Thymus (tissue), 11 donors: ENCODE measurements at regions not wholly inside any gene's neighbourhood (a gene's known extent, or its start where the extent isn't known, plus 50 kb on each side); places are given as distances from the start of the nearest gene placed in this dataset.

ENCODE experiments used
- DNase-seq, 9 donors: peaks; one replicate each; pipeline ENCODE4 v3.0.0-alpha.2; 2013; ENCODE audit warnings: low spot score in 9 of 9, low read depth in 6 of 9, missing footprints in 1 of 9
- H3K27ac ChIP-seq, 2 donors: one replicate each; pipeline ENCODE4 v1.5.1; 2013; ENCODE audit warnings: control low read depth in 1 of 2, low read depth in 1 of 2, low read length in 1 of 2, mild to moderate bottlenecking in 1 of 2, moderate library complexity in 1 of 2
- H3K27me3 ChIP-seq, 2 donors: one replicate each; pipeline ENCODE4 v1.5.1; 2013; ENCODE audit warnings: low read length in 1 of 2; ENCODE audit not compliant: control insufficient read depth in 2 of 2, insufficient read depth in 1 of 2
- H3K36me3 ChIP-seq, 2 donors: one replicate each; pipeline ENCODE4 v1.5.1; 2013; ENCODE audit warnings: low read length in 1 of 2, mild to moderate bottlenecking in 1 of 2, moderate library complexity in 1 of 2; ENCODE audit not compliant: control insufficient read depth in 2 of 2, insufficient read depth in 2 of 2
- H3K4me1 ChIP-seq, 2 donors: one replicate each; pipeline ENCODE4 v1.5.1; 2013; ENCODE audit warnings: low read length in 2 of 2; ENCODE audit not compliant: control insufficient read depth in 2 of 2, insufficient read depth in 2 of 2
- H3K4me3 ChIP-seq, 2 donors: one replicate each; pipeline ENCODE4 v1.5.1; 2013; ENCODE audit warnings: low read length in 2 of 2, control low read depth in 1 of 2, mild to moderate bottlenecking in 1 of 2
- H3K9me3 ChIP-seq, 2 donors: one replicate each; pipeline ENCODE4 v1.5.1; 2013; ENCODE audit warnings: low read length in 1 of 2, mild to moderate bottlenecking in 1 of 2; ENCODE audit not compliant: control insufficient read depth in 2 of 2, insufficient read depth in 1 of 2
- WGBS: extraction: QIAGEN DNeasy Blood & Tissue Kit; methylation state at CpG from one replicate; pipeline ENCODE4 v1.1.7; 2013; 5-methylcytosine and 5-hydroxymethylcytosine counted together
- donor health status: healthy.

DNA sequence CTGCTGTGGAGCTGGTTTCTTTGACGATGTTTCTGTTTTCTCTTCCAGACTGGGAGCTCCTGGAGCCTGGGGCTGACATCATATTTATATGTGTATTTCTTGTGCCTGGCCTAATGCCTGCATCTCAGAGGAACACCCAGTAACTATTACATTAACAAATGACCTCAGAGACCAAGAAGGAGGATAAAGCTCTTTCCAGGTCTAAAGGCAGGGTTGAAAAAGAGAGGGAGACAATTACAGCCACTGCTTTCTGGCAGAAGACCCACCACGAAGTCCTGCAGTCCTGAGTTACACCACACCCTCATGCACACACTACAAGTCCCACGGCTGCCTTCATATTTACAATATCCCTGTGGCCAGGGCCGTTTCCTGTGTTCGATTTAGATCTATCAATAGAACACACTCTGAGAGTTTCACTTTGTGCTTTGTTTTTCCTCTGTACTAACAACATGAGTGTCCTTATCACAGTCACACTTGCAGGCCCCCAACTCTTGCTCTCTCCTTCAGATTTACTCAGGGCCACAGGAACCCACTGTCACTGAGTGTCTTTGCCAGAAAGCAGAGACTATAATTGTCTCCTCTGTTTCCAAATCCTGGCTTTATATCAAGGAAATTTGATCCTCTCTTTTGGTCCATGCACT, 535.5 kb downstream of the MID1IP1 start:
- WGBS, result 29% methylated on average over 5 of the region's 5 CpGs
- Histone ChIP-seq H3K4me3 (no peak overlapping the region), H3K27ac (peak overlapping the region in 1 of 2 donors; percentile 42), H3K36me3 (no peaks in the 10 kb centered on the region), H3K4me1 (peaks cover 3 to 21% of the 10 kb centered on the region in 2 donors), H3K9me3 (no peaks in the 10 kb centered on the region), H3K27me3 (no peaks in the 10 kb centered on the region)
- DNase-seq, result peak in 1 of 9 donors; percentile 44

DNA sequence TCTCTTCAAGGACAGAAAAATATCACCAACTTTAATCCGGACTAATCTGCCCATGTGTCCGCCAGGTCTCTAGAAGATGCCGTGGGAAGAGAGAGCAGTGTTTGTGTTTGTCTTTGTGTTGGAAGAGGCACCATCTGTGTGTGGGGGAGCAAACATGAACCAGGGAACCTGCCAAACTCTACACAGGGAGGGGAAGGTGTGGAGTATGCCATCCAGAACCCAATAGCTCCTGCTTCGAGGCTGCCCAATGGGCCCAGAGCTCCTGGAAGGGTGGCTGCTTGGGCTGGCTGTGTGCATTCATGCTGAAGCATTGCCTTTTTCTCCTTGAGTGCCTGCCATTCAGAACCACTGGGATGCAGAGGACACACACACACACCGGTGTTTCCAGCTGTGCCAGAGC, 536.2 kb downstream of the MID1IP1 start:
- Histone ChIP-seq H3K27me3 (no peaks in the 10 kb centered on the region), H3K4me3 (no peak overlapping the region), H3K27ac (no peak overlapping the region), H3K36me3 (no peaks in the 10 kb centered on the region), H3K4me1 (peaks cover 3 to 21% of the 10 kb centered on the region in 2 donors), H3K9me3 (no peaks in the 10 kb centered on the region)
- 94% methylated on average over 5 of the region's 5 CpGs for WGBS
- DNase-seq, result no peak

DNA sequence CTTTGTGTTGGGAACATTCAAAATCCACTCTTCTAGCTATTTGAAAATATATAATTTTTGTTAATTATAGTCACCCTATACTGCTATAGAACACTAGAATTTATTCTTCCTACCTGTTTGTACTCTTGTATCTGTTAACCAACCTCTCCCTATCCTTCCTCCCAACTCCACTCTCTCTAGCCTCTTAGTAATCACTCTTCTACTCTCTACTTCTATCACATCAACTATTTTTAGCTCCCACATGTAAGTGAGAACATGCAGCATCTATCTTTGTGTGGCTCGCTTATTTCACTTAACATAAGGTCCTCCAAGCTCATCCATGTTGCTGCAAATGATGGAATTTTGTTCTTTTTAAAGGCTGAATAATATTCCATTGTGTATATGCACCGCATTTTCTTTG, 537.3 kb downstream of the MID1IP1 start:
- Histone ChIP-seq H3K4me3 (no peak overlapping the region), H3K36me3 (no peaks in the 10 kb centered on the region), H3K4me1 (peaks cover 3 to 21% of the 10 kb centered on the region in 2 donors), H3K27me3 (no peaks in the 10 kb centered on the region), H3K27ac (no peak overlapping the region), H3K9me3 (no peaks in the 10 kb centered on the region)
- WGBS, result 98% methylated on average over 2 of the region's 2 CpGs
- no peak for DNase-seq

DNA sequence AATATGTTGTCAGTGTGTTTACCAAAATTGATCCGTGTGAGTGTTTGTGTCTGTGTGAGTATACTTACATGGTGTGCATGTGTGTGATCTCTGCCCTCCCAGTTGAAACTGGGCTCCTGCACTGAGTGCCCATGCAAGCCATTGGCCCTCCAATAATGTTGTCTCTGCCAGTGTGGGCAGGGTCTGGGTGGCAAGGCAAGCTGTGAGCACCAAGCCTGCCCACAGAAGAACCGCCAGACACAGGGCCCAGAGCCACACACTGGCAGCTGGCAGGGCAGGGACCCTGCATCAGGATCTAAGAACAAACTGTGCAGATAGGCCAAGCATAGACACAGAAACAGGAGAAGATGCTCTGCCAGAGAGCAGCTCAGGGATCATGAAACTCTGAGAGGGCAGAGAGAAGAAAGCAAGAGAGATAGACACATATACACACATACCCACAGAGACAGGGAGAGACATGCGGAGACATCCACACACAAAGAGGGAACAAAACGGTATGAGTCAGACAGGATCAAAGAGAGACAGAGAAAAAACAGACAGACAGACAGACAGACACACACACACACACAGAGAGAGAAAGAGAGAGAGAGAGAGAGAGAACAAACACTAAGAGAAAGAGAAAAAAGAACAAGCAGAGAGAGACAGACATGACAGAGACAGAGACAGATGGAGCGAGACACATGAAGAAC, 555.0 kb downstream of the MID1IP1 start:
- Histone ChIP-seq H3K4me3 (no peak overlapping the region), H3K36me3 (no peaks in the 10 kb centered on the region), H3K27ac (no peak overlapping the region), H3K9me3 (no peaks in the 10 kb centered on the region), H3K27me3 (no peaks in the 10 kb centered on the region), H3K4me1 (no peaks in the 10 kb centered on the region)
- WGBS, result 73% methylated on average over 5 of the region's 5 CpGs
- no peak for DNase-seq

DNA sequence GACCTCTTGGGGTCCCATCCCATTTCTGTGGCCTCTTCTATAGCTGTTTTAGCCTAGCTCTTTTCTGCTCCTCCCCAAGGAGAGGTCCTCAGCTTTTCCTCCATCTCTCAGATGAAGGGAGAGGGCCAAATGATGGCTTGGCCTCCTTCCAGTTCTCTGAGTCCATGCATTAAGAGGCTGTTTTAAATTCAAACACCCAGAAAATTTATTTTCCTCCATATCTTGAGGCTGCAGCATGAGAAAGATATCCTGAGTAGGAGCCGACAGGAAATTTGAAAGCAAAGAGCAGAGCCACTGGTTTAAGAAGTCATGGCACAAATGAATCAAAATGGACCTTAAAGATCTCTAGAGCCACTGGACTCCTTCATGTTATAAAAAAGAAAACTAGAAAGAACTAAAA, 558.8 kb downstream of the MID1IP1 start:
- H3K27ac ChIP-seq, result no peak overlapping the region
- WGBS, result 49% methylated on average over 1 of the region's 1 CpG
- no peaks in the 10 kb centered on the region for H3K9me3 ChIP-seq
- no peak for DNase-seq
- no peaks in the 10 kb centered on the region for H3K4me1 ChIP-seq
- H3K4me3 ChIP-seq, result no peak overlapping the region
- H3K36me3 ChIP-seq, result no peaks in the 10 kb centered on the region
- H3K27me3 ChIP-seq, result no peaks in the 10 kb centered on the region

DNA sequence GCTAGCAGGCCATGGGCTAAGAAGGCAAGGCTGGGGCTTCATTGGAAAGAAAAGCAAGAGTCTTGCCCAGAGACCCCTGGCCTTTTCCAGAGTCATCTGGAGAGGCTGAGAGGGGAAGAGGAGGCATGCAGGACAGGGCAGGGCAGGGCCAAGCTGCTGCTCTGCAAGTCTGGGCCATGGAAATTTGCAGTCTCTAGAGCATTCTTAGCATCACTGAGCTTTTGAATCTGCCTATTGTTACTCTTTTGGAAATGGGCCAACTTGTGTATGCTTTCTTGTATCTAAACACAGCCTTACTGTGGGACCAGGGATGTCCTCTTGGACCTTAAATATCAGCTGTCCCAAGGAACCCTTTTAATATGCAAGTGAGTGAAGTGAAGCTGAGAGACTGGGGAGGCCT, 560.5 kb downstream of the MID1IP1 start:
- Histone ChIP-seq H3K27me3 (no peaks in the 10 kb centered on the region), H3K9me3 (no peaks in the 10 kb centered on the region), H3K36me3 (no peaks in the 10 kb centered on the region), H3K27ac (no peak overlapping the region), H3K4me3 (no peak overlapping the region), H3K4me1 (no peaks in the 10 kb centered on the region)
- no peak for DNase-seq

DNA sequence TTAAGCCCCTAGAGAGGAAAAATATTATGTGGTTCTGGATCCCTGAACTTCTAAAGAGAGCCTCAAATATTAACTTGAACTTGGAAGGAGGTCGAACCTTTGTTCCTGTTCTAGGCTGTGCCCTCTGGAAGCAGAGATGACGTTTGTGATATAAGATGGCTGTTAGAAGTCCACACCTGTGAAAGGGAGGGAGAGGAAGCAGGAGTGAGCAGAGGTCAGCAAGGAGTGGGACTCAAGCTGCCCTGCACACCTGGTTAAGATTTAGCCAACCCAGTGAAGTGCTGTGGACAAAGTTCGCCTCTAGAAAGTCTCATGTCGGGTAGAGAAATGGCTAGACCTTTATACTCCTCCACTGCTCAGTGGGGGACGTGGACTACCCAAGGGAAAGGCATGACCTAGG, 566.2 kb downstream of the MID1IP1 start:
- H3K27ac ChIP-seq, result no peak overlapping the region
- no peak overlapping the region for H3K4me3 ChIP-seq
- no peak for DNase-seq
- H3K27me3 ChIP-seq, result no peaks in the 10 kb centered on the region
- no peaks in the 10 kb centered on the region for H3K9me3 ChIP-seq
- WGBS, result 93% methylated on average over 5 of the region's 5 CpGs
- no peaks in the 10 kb centered on the region for H3K4me1 ChIP-seq
- no peaks in the 10 kb centered on the region for H3K36me3 ChIP-seq

DNA sequence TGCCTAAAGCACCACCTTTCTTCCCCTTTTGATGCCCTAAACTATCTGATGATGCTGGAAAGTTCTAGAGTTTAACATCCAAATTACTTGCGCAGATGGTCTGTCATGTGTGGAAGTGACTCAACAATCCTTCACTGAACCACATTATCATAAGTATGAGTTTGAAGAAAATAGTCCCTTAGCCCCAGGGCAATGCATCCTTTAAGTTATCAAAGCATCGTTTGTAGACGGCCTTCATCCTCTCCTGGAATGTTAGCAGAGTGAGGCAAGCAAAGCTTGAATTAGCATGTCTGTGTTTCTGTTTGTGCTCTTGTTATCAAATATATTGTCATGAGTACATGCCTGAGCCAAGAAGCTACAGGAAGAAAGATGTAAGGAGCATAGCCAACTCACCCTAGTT, 570.9 kb downstream of the MID1IP1 start:
- Histone ChIP-seq H3K4me3 (no peak overlapping the region), H3K36me3 (no peaks in the 10 kb centered on the region), H3K4me1 (no peaks in the 10 kb centered on the region), H3K27me3 (no peaks in the 10 kb centered on the region), H3K27ac (no peak overlapping the region), H3K9me3 (no peaks in the 10 kb centered on the region)
- WGBS, result 96% methylated on average over 3 of the region's 3 CpGs
- no peak for DNase-seq

DNA sequence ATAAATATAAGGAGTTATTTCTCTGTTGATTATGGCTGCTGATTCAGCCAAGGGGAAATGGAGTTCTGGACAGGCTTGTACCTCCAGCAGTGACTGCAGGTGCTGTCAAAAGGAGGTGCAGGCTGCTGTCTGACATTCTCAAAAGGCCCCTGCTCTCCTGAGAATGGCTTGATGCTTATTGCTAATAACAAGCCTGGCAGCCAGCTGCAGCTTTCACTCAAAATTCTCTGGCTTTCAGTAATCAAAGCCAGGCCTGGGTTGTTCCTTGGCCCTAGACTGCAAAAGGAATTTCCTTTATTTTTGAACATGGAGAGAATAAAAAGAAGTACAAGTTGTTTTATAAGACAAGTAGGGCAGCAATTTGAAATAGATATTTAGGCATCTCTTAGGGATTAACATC, 575.9 kb downstream of the MID1IP1 start:
- H3K27me3 ChIP-seq, result no peaks in the 10 kb centered on the region
- no peaks in the 10 kb centered on the region for H3K4me1 ChIP-seq
- no peak overlapping the region for H3K27ac ChIP-seq
- H3K36me3 ChIP-seq, result no peaks in the 10 kb centered on the region
- H3K9me3 ChIP-seq, result no peaks in the 10 kb centered on the region
- H3K4me3 ChIP-seq, result no peak overlapping the region
- DNase-seq, result no peak
